ENCODE measurements at regions not wholly inside any gene's neighbourhood (a gene's known extent, or its start where the extent isn't known, plus 50 kb on each side); places are given as distances from the start of the nearest gene placed in this dataset.

GRCh38 chr5:87102841-87103240, 164.8 kb upstream of the RASA1 start:
- no peaks in the 10 kb centered on the region for H3K4me1 ChIP-seq
- DNase-seq, result no peak
- H3K9me3 ChIP-seq, result no peaks in the 10 kb centered on the region
- TF ChIP-seq CTCF (IDR thresholded peaks at IDR 0.05; ENCODE audit: low read depth, low read length), result no peak
- no peak overlapping the region for H3K4me3 ChIP-seq (ENCODE audit: low read depth, low read length)
- H3K36me3 ChIP-seq, result no peaks in the 10 kb centered on the region
- no peaks in the 10 kb centered on the region for H3K27me3 ChIP-seq

GRCh38 chr5:87103616-87104287, 163.9 kb upstream of the RASA1 start:
- no peaks in the 10 kb centered on the region for H3K27me3 ChIP-seq
- H3K4me3 ChIP-seq (ENCODE audit: low read depth, low read length), result no peak overlapping the region
- H3K9me3 ChIP-seq, result no peaks in the 10 kb centered on the region
- H3K4me1 ChIP-seq, result no peaks in the 10 kb centered on the region
- H3K36me3 ChIP-seq, result no peaks in the 10 kb centered on the region
- TF ChIP-seq CTCF (IDR thresholded peaks at IDR 0.05; ENCODE audit: low read depth, low read length), result no peak
- DNase-seq, result no peak

- no peak for DNase-seq
- H3K4me1 ChIP-seq, result no peaks in the 10 kb centered on the region
- no peaks in the 10 kb centered on the region for H3K9me3 ChIP-seq
- H3K4me3 ChIP-seq (ENCODE audit: low read depth, low read length), result no peak overlapping the region
- H3K36me3 ChIP-seq, result no peaks in the 10 kb centered on the region
- no peaks in the 10 kb centered on the region for H3K27me3 ChIP-seq
- no peak for TF ChIP-seq CTCF (IDR thresholded peaks at IDR 0.05; ENCODE audit: low read depth, low read length)
Observed at GRCh38 chr5:87105577-87105976, 162.1 kb upstream of the RASA1 start.

- no peaks in the 10 kb centered on the region for H3K36me3 ChIP-seq
Observed at GRCh38 chr5:87109746-87110145, 157.9 kb upstream of the RASA1 start.

GRCh38 chr5:87110721-87111120, 157.0 kb upstream of the RASA1 start:
- DNase-seq, result no peak
- H3K27me3 ChIP-seq, result peaks cover 10% of the 10 kb centered on the region; the same call in 1 of the 2 replicates
- no peak overlapping the region for H3K4me3 ChIP-seq (ENCODE audit: low read depth, low read length)
- no peaks in the 10 kb centered on the region for H3K36me3 ChIP-seq
- H3K4me1 ChIP-seq, result no peaks in the 10 kb centered on the region
- TF ChIP-seq CTCF (IDR thresholded peaks at IDR 0.05; ENCODE audit: low read depth, low read length), result no peak
- H3K9me3 ChIP-seq, result no peaks in the 10 kb centered on the region

More at GRCh38 chr5:87109746-87110145, 157.9 kb upstream of the RASA1 start:
- TF ChIP-seq CTCF (IDR thresholded peaks at IDR 0.05; ENCODE audit: low read depth, low read length), result no peak
- Histone ChIP-seq H3K27me3 (peaks cover 10% of the 10 kb centered on the region; the same call in 1 of the 2 replicates), H3K9me3 (no peaks in the 10 kb centered on the region), H3K4me3 (ENCODE audit: low read depth, low read length) (no peak overlapping the region), H3K4me1 (no peaks in the 10 kb centered on the region)
- no peak for DNase-seq

- Histone ChIP-seq H3K4me1 (no peaks in the 10 kb centered on the region), H3K4me3 (ENCODE audit: low read depth, low read length) (no peak overlapping the region), H3K36me3 (no peaks in the 10 kb centered on the region), H3K27me3 (peaks cover 10% of the 10 kb centered on the region; the same call in 1 of the 2 replicates), H3K9me3 (no peaks in the 10 kb centered on the region)
- no peak for TF ChIP-seq CTCF (IDR thresholded peaks at IDR 0.05; ENCODE audit: low read depth, low read length)
- no peak for DNase-seq
Observed at GRCh38 chr5:87113861-87114260, 153.8 kb upstream of the RASA1 start.
